Rectal smooth muscle tissue (tissue), 1 donor: ENCODE measurements at regions not wholly inside any gene's neighbourhood (a gene's known extent, or its start where the extent isn't known, plus 50 kb on each side); places are given as distances from the start of the nearest gene placed in this dataset.

Experiments
- H3K27ac ChIP-seq: one replicate; pipeline ENCODE4 v1.7.0; 2013; ENCODE audit warnings: low read depth, low read length, inconsistent platforms
- H3K27me3 ChIP-seq: one replicate; pipeline ENCODE4 v1.7.0; 2013; ENCODE audit warnings: low read length; ENCODE audit not compliant: control insufficient read depth, insufficient read depth
- H3K36me3 ChIP-seq: one replicate; pipeline ENCODE4 v1.7.0; 2013; ENCODE audit warnings: low read length; ENCODE audit not compliant: control insufficient read depth, insufficient read depth
- H3K4me1 ChIP-seq: one replicate; pipeline ENCODE4 v1.7.0; 2013; ENCODE audit warnings: low read length; ENCODE audit not compliant: control insufficient read depth, insufficient read depth
- H3K4me3 ChIP-seq: one replicate; pipeline ENCODE4 v1.7.0; 2013; ENCODE audit warnings: low read length
- H3K9ac ChIP-seq: one replicate; pipeline ENCODE4 v1.7.0; 2013; ENCODE audit warnings: low read length

DNA sequence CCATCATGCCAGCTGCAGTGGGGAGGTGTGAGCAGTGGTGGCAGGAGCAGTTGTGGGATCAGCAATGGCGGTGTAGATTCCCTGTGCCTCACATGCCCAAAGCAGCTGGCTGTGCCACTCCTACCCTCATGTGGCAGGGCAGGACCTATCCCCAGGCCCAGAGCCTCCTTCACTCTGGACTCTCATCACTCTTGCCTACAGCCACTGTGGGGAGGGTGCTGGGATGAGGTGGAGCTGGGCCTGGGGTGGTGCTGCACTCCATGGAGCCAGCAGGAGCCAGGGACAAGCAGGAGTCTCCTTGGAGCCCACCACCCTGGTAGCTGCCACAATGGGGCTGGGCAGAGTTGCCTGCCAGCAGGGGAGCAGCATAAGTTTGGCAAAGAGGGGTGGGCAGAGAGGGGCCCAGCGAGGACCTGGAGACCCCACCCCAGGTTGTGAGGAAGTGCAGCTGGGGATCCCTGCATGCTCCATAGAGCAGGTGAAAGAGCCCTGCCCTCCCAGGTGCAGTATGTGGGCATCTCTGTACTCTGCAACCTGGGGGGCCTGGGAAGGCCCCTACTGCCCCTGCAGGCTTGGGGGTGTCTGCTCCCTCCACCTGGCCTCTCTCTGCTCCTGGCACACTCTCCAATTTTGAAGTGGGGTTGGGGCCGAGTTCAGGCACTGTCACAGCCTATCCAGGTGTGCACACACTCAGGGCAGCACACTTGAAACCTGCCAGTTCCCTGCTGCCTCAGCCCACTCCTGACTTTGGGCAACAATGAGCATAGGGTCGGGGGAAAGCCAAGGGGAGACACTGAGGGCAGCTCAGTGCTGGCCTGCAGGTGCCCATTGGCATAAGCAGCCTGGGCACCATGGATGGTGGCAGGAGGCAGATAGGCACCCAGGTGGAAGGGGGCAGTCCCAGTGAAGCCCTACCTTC is 74.0 kb upstream of the INTU start:
- Histone ChIP-seq H3K27me3 (no peaks in the 10 kb centered on the region), H3K4me3 (no peak overlapping the region), H3K4me1 (no peaks in the 10 kb centered on the region), H3K27ac (no peak overlapping the region), H3K9ac (no peak overlapping the region), H3K36me3 (no peaks in the 10 kb centered on the region)

DNA sequence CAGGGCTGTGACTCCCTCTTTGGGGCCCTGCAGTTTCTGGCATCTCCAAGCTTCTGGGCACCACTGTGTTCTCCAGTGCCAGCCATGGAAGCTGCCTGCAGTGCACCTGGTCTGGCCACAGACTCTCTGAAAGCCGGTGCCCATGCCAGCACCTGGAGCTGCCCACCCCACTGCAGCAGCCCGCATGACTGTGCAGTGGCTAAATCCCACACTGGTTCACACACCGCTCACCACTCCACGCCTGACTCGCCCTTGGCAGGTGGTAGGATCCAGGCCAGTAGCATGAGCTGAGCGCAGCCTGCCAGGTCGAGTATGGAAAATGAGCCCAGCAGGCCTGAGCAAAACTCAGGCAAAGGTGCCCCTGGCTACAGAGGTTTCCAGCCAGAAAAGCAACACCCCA is 72.8 kb upstream of the INTU start:
- Histone ChIP-seq H3K4me1 (no peaks in the 10 kb centered on the region), H3K27me3 (no peaks in the 10 kb centered on the region), H3K4me3 (no peak overlapping the region), H3K9ac (no peak overlapping the region), H3K27ac (no peak overlapping the region), H3K36me3 (no peaks in the 10 kb centered on the region)

DNA sequence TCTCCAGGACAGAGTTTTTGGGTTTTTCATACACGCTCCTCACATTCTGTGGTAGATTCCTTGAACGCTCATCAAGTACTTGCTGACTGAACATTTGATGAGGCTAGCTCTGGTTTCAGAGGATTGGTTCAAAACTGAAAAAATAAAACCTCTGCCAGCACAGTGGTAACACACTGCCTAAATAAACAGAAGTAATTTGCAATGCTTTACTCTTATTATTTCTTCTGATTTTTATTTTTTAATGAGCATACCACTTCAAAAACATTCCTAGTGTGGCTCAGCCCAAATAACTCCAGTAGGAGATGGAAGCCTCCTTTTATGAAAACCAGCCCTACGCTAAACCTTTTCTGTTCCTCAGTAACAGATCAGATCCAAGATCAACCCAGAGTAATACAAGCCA is 72.0 kb upstream of the INTU start:
- H3K4me3 ChIP-seq = no peak overlapping the region
- no peaks in the 10 kb centered on the region for H3K27me3 ChIP-seq
- no peak overlapping the region for H3K9ac ChIP-seq
- no peaks in the 10 kb centered on the region for H3K4me1 ChIP-seq
- no peaks in the 10 kb centered on the region for H3K36me3 ChIP-seq
- no peak overlapping the region for H3K27ac ChIP-seq

- Histone ChIP-seq H3K27me3 (no peaks in the 10 kb centered on the region), H3K27ac (no peak overlapping the region), H3K36me3 (no peaks in the 10 kb centered on the region), H3K4me1 (peaks cover 3% of the 10 kb centered on the region), H3K4me3 (no peak overlapping the region), H3K9ac (no peak overlapping the region)
Measured at GRCh38 chr4:127574643-127575042, 58.1 kb upstream of the INTU start.

- Histone ChIP-seq H3K27ac (no peak overlapping the region), H3K36me3 (no peaks in the 10 kb centered on the region), H3K4me1 (peaks cover 3% of the 10 kb centered on the region), H3K4me3 (no peak overlapping the region), H3K27me3 (no peaks in the 10 kb centered on the region), H3K9ac (no peak overlapping the region)
Measured at GRCh38 chr4:127575888-127576287, 56.9 kb upstream of the INTU start.

GRCh38 chr4:127578491-127578890 is 54.3 kb upstream of the INTU start:
- H3K27me3 ChIP-seq = no peaks in the 10 kb centered on the region
- H3K27ac ChIP-seq = no peak overlapping the region
- peaks cover 3% of the 10 kb centered on the region for H3K4me1 ChIP-seq
- H3K9ac ChIP-seq = no peak overlapping the region
- H3K36me3 ChIP-seq = no peaks in the 10 kb centered on the region
- H3K4me3 ChIP-seq = no peak overlapping the region

DNA sequence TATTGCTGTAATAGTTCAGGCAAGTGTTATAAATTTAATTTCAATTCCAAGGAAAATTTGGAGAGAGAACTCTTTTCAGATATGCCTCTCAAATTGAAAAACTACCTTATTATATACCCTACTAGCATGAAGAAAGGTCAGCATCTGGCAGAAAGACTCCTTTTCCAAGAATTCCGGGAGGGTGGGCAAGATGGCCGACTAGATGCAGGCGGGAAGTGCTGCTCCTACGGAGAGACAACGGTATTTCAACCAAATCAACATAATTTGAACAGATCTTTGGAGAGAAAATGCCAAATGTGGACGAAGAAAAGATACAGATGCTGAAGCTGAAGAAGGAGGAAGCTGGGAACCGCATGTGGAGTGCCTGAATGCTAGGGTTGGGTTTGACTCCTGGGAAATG is 53.8 kb upstream of the INTU start:
- H3K36me3 ChIP-seq = no peaks in the 10 kb centered on the region
- H3K9ac ChIP-seq = no peak overlapping the region
- H3K27me3 ChIP-seq = no peaks in the 10 kb centered on the region
- peaks cover 3% of the 10 kb centered on the region for H3K4me1 ChIP-seq
- H3K27ac ChIP-seq = no peak overlapping the region
- no peak overlapping the region for H3K4me3 ChIP-seq

GRCh38 chr4:127579821-127580220 is 52.9 kb upstream of the INTU start:
- Histone ChIP-seq H3K4me3 (no peak overlapping the region), H3K27me3 (no peaks in the 10 kb centered on the region), H3K9ac (no peak overlapping the region), H3K4me1 (peaks cover 3% of the 10 kb centered on the region), H3K27ac (no peak overlapping the region), H3K36me3 (no peaks in the 10 kb centered on the region)

DNA sequence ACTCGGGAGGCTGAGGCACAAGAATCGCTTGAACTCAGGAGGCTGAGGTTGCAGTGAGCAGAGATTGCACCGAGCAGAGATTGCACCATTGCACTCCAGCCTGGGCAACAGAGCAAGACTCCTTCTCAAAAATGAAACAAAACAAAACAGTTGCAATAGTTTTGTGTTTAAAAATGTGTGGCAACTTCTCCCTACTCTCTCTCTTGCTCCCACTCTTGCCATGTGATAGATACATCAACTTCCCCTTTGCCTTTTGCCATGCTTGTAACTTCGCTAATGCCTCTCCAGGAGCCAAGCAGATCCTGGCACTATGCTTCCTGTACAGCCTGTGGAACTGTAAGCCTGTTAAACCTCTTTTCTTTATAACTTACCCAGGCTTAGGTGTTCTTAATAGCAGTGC is 52.5 kb upstream of the INTU start:
- H3K4me1 ChIP-seq = peaks cover 3% of the 10 kb centered on the region
- no peak overlapping the region for H3K9ac ChIP-seq

DNA sequence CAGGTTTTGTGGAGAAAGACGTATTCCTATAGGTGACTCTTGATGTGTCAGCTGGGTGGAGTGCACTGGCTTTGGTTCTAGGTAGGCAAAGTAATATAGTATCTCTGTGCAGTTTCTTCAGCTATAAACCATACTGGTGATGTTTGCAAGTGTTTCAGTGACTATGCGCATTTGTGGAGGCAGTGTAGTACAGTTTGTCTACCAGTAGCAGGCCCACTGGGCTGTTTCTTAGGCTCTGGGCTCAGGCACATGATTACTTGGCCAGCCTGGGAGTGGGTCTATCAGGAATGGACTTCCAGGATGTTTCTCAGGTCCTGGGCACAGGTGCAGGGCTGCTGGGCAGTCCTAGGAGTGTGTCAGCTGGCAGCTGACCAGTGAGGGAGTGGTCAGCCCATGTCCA is 51.9 kb upstream of the INTU start:
- H3K36me3 ChIP-seq = no peaks in the 10 kb centered on the region

More for the DNA sequence above, 52.5 kb upstream of the INTU start:
- no peak overlapping the region for H3K27ac ChIP-seq
- no peak overlapping the region for H3K4me3 ChIP-seq
- H3K36me3 ChIP-seq = no peaks in the 10 kb centered on the region
- H3K27me3 ChIP-seq = no peaks in the 10 kb centered on the region

More for the DNA sequence above, 51.9 kb upstream of the INTU start:
- peaks cover 3% of the 10 kb centered on the region for H3K4me1 ChIP-seq
- no peak overlapping the region for H3K27ac ChIP-seq
- H3K9ac ChIP-seq = no peak overlapping the region
- no peak overlapping the region for H3K4me3 ChIP-seq
- H3K27me3 ChIP-seq = no peaks in the 10 kb centered on the region
